Esophagus (tissue), 2 donors: ENCODE measurements at regions not wholly inside any gene's neighbourhood (a gene's known extent, or its start where the extent isn't known, plus 50 kb on each side); places are given as distances from the start of the nearest gene placed in this dataset.

Experiments used
- H3K27ac ChIP-seq, 2 donors: one replicate each; pipeline ENCODE4 v1.5.1; 2013; ENCODE audit warnings: low read depth in 2 of 2, mild to moderate bottlenecking in 2 of 2, inconsistent platforms in 1 of 2, low read length in 1 of 2, moderate library complexity in 1 of 2
- H3K27me3 ChIP-seq, 2 donors: one replicate each; pipeline ENCODE4 v1.6.1; 2013; ENCODE audit warnings: low read length in 2 of 2, control low read depth in 1 of 2, mild to moderate bottlenecking in 1 of 2; ENCODE audit not compliant: insufficient read depth in 2 of 2, control insufficient read depth in 1 of 2
- H3K36me3 ChIP-seq, 2 donors: one replicate each; pipeline ENCODE4 v1.6.1; 2013; ENCODE audit warnings: low read length in 1 of 2; ENCODE audit not compliant: control insufficient read depth in 2 of 2, insufficient read depth in 2 of 2
- H3K4me1 ChIP-seq, 2 donors: one replicate each; pipeline ENCODE4 v1.6.1; 2013; ENCODE audit warnings: low read length in 1 of 2; ENCODE audit not compliant: control insufficient read depth in 2 of 2, insufficient read depth in 2 of 2
- H3K4me3 ChIP-seq, 2 donors: one replicate each; pipeline ENCODE4 v1.5.1; 2013; ENCODE audit warnings: low read length in 2 of 2, mild to moderate bottlenecking in 2 of 2, low read depth in 1 of 2, moderate library complexity in 1 of 2
- H3K9me3 ChIP-seq, 2 donors: one replicate each; pipeline ENCODE4 v1.6.1; 2013; ENCODE audit warnings: mild to moderate bottlenecking in 2 of 2, low read depth in 1 of 2, low read length in 1 of 2, moderate library complexity in 1 of 2; ENCODE audit not compliant: control insufficient read depth in 2 of 2, insufficient read depth in 1 of 2
- WGBS, 2 donors: extraction: QIAGEN DNeasy Blood & Tissue Kit; methylation state at CpG; one replicate each; pipeline ENCODE4 v1.1.7; 2013; 5-methylcytosine and 5-hydroxymethylcytosine counted together
- donor health status: healthy with polysubstance abuse.
- donor health status: Bipolar disorder and iron deficiency.

DNA sequence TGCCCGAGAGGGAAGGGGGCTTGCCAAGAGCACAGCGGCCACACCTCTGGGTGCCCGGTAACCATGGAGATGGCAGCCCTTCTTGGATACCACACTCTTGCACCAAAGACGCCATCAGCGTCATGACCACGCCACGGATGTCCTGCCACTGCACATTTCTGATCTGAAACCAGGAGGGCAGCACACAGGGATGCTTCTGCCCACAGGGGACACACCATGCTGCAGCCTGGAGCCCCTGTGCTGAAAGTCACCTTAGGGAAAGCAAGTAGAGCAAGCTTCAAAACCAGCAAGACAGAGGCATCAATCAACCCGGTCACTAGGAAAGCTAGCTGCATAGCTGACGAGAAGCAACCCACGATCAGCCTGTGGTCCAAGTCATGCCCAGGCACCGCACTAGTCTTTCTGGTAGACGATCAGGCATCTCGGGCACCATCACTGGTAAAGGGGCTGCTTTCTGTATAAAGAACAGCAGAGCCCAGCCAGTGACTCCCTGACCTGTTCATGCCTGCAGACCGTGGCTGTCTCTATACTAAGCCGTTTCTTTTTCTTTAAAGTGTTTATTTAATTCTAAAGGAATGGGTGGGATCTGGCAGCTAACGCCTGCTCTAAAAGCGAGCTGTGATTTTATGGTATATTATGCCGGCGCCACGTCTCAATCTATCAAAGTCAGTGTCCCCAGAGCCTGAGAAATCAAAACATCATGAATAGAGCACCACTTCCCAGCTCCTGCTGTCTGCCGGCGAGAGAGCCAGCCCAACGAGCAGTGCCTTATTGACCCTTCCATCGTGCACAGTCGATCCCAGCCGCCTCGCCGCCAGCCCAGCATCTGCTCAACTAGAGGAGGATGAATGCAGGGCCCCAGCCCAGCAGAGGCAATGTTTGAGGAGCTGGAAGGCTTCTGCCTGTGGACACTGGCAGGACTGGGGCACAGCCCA, 244.7 kb downstream of the RBFOX3 start:
- Histone ChIP-seq H3K9me3 (no peaks in the 10 kb centered on the region), H3K27ac (no peak overlapping the region), H3K27me3 (peaks cover 0 to 5% of the 10 kb centered on the region in 2 donors), H3K4me1 (no peaks in the 10 kb centered on the region), H3K4me3 (no peak overlapping the region), H3K36me3 (no peaks in the 10 kb centered on the region)
- 33 to 46% methylated on average over 28 of the region's 28 CpGs for WGBS, 2 donors

DNA sequence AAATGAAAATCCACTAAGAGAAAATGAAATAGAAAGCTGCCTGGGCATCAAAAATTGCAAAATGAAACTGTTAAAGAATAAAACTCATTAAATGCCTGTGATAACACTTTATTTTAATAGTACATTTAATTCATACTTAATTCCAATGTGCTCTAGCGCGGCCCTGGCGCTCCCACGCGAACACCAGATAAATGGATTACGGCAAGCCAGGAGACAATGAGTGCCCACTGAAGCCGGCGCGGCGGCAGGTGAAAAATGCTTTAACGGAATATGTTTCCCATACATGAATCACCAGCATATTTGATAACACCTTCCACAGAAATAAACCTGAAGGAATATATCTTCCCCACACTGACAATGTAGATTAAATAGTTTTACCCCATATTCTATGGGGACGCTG, 245.5 kb downstream of the RBFOX3 start:
- H3K4me3 ChIP-seq = no peak overlapping the region
- 86 to 88% methylated on average over 12 of the region's 12 CpGs for WGBS, 2 donors
- no peak overlapping the region for H3K27ac ChIP-seq
- H3K36me3 ChIP-seq = no peaks in the 10 kb centered on the region
- no peaks in the 10 kb centered on the region for H3K9me3 ChIP-seq
- no peaks in the 10 kb centered on the region for H3K4me1 ChIP-seq
- peaks cover 0 to 5% of the 10 kb centered on the region in 2 donors for H3K27me3 ChIP-seq

DNA sequence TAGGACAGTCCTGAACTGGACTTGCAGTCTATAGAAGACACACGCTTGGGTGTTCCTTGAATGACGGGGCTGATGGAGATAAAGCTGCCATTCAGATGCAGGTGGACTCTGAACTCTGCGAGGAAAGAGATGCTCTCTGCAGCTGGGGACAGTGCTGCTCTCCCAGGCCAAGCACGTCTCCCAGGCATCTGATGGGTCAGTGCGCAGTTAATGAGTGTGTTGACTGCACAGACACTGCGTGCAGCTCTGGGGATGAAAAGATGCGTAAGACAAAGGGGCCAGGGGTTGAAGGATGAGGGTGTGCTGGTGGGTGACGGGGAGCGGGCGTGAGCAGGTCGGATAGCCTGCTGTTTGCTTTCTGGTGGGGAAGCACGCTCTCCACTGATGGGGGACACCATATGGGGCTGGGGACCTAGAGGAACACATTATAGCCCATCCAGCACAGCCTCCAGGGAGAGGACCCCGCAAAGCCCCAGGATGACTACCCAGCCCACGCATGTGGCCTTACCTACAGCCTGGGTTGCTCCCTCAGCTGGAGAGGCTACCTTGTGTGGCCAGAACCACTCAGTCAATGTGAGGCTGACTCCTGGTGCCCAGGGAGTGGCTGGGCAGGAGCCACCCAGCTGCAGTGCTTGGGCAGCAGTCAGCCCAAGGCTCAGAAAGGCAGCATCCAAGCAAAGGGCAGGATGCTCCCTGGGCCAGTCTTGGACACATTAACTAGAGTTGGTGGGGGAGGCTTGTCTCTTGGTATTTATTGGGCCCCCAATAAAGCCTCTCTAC, 246.3 kb downstream of the RBFOX3 start:
- Histone ChIP-seq H3K27me3 (peaks cover 0 to 5% of the 10 kb centered on the region in 2 donors), H3K36me3 (no peaks in the 10 kb centered on the region), H3K27ac (no peak overlapping the region), H3K9me3 (no peaks in the 10 kb centered on the region), H3K4me1 (no peaks in the 10 kb centered on the region), H3K4me3 (no peak overlapping the region)
- 77 to 86% methylated on average over 14 of the region's 14 CpGs for WGBS, 2 donors

DNA sequence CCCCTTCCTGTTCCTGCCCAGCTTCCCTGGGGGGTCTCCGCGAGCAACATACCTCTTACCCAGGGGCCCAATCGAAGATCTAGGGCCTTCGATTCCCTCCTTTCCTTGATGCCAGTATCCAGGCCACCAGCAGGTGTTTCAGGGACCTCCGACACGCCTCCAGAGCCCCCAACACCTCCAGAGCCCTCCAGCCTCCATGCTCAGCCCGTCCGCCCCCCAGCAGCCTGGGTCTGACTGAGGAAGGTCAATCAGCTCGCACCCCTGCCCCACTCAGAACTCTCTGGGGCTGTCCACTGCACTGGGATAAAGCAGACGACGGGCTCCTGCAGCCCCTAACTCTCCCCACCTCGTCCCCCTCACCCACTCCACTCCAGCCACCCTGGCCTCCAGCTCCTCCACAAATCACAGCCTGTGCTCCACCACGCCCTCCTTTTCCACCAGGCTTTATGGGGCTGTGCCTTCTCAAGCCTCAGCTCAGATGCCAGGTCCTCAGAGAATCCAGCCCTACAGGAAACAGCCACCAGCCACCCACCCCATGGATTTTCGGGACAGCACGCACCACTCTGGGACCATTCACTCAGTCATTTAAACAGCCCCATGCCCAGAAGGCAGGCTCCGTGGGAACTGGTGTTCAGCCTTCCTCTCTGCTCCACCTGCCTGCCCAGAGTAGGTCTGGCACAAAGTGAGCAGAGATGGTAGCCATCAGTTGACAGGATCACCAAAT, 247.1 kb downstream of the RBFOX3 start:
- no peak overlapping the region for H3K27ac ChIP-seq
- H3K4me1 ChIP-seq = no peaks in the 10 kb centered on the region
- 77 to 81% methylated on average over 16 of the region's 16 CpGs for WGBS, 2 donors
- H3K36me3 ChIP-seq = no peaks in the 10 kb centered on the region
- no peaks in the 10 kb centered on the region for H3K9me3 ChIP-seq
- H3K4me3 ChIP-seq = no peak overlapping the region
- peaks cover 0 to 5% of the 10 kb centered on the region in 2 donors for H3K27me3 ChIP-seq

DNA sequence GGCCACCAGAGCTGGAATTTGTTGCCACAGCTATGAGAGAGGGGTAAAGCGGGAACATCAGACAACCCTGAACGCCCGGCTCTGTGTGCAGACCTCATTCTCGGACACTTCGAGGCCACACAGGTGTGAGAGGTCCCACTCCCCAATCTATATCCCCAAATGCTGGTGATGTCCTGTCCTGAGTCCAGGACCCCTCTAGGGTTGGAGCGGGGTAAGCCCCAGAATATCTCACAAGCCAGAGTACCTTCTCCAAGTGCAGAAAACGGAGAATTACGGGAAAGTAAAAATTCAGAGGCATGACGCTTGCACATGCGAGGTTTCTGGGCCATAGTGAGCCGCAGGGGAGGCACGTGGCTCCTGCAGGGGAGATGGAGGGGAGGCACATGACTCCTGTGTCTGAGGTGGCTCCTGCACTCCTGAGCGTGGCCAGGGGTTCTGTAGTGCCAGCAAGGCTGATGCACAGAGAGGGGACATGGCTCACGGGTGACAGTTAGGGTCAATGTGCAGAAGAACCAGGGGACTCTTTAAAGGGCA, 248.0 kb downstream of the RBFOX3 start:
- 78 to 83% methylated on average over 14 of the region's 14 CpGs for WGBS, 2 donors
- Histone ChIP-seq H3K9me3 (no peaks in the 10 kb centered on the region), H3K4me1 (no peaks in the 10 kb centered on the region), H3K36me3 (no peaks in the 10 kb centered on the region), H3K4me3 (no peak overlapping the region), H3K27ac (no peak overlapping the region), H3K27me3 (peaks cover 0 to 5% of the 10 kb centered on the region in 2 donors)

DNA sequence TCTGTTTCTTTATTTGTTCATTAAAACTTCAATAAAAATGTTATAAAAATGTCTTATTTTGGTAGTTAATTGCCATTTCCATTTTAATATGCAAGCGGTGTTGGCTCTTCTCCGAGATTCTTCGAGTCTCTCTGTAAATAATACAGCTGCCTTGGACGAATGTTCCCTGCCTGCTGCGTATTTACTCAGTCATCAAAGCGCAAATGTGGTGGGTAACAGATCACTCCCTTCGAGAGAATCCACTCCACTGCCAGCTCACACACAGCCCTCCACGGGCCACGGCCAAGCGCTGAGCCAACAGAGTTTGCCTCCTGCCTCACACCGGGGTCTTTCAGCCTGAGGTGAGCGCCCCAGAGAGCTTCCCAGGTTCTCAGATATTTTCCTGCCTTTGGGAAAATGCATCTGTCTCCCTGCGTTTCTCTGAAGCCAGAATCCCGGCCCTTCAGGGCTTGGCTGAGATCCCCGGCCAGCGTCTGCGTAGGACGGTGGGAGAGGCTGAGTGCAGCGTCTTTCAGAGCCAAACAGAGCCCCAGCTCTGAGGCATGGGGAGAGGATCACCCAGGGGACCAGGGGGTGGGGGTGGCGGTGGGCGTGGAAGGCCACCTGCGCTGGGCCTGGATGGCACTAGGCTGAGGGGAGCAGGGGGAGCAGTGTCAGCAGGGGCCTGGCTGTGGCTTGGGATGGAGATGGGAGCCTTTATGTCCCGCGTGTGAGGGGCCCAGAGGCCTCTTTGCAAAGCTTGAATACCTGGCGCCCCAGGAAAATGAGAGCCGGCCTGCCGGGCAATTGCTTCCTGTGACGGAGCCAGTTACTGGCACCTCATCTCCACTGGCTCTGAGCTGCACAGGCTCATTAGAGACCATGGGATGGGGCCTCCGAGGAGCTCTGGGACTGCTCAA, 248.7 kb downstream of the RBFOX3 start:
- Histone ChIP-seq H3K4me1 (no peaks in the 10 kb centered on the region), H3K27me3 (peaks cover 0 to 5% of the 10 kb centered on the region in 2 donors), H3K27ac (no peak overlapping the region), H3K9me3 (no peaks in the 10 kb centered on the region), H3K36me3 (no peaks in the 10 kb centered on the region), H3K4me3 (no peak overlapping the region)
- WGBS, 2 donors = 27 to 34% methylated on average over 29 of the region's 29 CpGs

DNA sequence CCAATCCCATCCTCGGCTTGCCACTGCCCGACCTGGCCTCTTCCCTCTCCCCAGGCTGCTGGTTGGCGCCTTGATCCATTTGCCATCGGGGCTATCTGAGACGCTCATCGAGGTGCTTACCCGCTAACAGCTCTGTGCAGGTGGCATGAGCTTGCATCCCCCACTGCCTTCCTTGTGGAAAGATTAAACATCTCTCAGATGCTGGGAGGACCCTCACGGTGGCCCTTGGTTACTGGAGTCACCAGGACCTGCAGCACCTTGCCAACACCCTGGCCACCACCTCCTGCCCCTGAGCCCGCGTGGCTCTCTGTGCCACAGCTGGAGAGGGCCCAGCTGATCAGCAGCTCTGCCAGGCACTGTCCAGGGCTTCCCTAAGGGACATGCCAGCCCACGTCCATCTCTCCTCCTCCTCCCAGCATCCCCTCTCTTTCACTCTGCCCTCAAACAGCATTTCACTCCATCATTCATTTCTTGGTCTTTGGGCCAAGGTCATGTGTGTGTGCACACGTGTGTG, 249.6 kb downstream of the RBFOX3 start:
- WGBS, 2 donors = 53 to 62% methylated on average over 12 of the region's 12 CpGs
- H3K4me1 ChIP-seq = peaks cover 2 to 4% of the 10 kb centered on the region in 2 donors
- H3K36me3 ChIP-seq = no peaks in the 10 kb centered on the region
- no peak overlapping the region for H3K4me3 ChIP-seq
- no peaks in the 10 kb centered on the region for H3K9me3 ChIP-seq
- no peak overlapping the region for H3K27ac ChIP-seq
- peaks cover 0 to 5% of the 10 kb centered on the region in 2 donors for H3K27me3 ChIP-seq

DNA sequence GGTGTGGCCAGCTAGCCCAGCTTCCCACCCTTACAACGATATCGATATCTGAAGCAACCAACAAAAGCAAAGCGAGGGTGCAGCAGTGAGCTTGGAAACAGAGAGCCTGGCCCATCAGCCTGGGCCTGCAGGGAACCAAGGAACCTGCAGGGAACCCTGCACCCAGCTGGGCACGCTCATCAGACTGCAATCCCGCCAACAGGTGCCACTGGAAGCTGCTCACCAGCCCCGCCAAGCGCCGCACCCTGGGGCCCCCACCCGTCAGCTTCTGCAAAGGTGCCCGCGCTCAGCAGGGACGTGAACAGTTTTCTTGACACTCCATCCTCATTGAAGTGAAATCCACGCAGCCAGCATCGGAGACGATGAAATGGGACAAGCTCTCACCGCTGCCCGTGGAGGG, 250.7 kb downstream of the RBFOX3 start:
- peaks cover 2 to 4% of the 10 kb centered on the region in 2 donors for H3K4me1 ChIP-seq
- H3K27me3 ChIP-seq = peaks cover 0 to 5% of the 10 kb centered on the region in 2 donors
- H3K4me3 ChIP-seq = no peak overlapping the region
- no peaks in the 10 kb centered on the region for H3K9me3 ChIP-seq
- no peaks in the 10 kb centered on the region for H3K36me3 ChIP-seq
- no peak overlapping the region for H3K27ac ChIP-seq
- 81 to 86% methylated on average over 17 of the region's 17 CpGs for WGBS, 2 donors
